ENCODE measurements at regions not wholly inside any gene's neighbourhood (a gene's known extent, or its start where the extent isn't known, plus 50 kb on each side); places are given as distances from the start of the nearest gene placed in this dataset.
"Not testable (repeated sequence)": the region's sequence is repeated elsewhere in the genome, so short reads cannot be mapped to it uniquely, and the experiment has no call there.

DNA sequence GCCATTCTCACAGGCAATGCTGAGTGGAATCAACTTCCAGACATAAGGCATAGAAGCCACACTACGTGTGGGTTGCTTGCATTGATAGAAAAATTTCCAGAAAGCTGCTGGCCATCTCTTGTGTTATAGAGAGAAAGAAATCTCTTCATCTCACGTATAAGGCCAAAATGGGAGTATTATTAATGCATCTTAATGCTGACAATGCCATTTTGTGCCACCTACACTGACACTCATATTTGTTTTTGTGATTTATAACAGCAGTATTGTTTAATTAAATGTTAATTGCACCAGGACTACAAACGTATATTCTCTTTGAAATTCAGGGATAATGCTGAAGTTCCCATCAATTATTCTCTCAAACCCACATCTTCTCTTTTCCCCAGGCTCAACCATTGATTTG, 56.1 kb upstream of the TMEM132D start:
- no peak for DNase-seq (ENCODE audit: low spot score)

DNA sequence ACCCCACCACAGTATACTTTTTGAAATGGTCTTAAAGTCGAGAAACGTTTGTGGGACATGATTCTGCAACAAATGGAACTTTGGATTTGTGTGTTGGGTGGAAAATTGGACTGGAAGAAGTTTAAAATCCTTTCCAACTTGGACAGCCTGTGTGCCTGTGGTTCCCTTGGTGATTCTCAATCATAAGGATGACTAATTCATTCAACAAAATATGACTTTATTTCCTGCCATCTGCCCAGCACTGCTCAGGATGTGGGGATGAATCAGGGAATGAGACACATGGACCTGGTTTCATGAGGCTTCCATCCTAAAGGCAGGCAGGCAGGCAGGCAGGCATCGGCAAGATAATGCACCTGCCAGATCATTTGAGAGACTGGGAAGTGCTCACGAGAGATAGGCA, 57.3 kb upstream of the TMEM132D start:
- DNase-seq (ENCODE audit: low spot score), result no peak

DNA sequence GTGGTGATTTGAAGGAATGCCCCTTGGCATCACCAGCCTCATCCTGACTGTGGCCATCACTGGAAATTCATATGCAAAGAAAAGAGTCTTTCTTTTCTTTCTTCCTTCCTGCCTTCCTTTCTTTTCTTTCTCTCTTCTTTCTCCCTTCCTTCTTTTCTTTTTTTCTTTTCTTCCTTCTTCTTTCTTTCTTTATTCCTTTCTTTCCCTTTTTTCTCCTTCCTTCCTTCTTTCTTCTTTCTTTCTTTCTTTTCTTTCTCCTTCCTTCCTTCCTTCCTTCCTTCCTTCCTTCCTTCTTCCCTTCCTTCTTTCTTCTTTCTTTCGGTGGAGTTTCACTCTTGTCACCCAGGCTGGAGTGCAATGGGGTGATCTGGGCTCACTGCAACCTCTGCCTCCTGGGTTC, 58.0 kb upstream of the TMEM132D start:
- no peak for DNase-seq (ENCODE audit: low spot score)

DNA sequence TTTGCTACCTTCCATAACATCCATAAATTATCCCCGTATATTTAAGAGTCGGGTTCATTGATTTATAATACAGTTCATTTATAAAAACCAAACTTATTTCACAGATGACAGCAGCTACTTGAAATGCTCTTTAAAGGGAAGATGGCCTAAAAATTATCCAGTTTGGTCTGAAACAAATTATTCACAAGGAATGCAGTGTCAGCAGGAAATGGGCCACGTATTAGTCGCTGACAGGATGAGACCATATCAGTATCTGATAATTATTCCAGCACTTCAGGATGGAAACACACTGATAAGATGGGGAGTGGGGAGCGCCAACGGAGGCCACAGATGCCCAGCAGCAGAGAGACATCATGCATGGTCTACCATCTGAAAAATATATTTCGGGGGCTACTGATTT, 60.5 kb upstream of the TMEM132D start:
- DNase-seq (ENCODE audit: low spot score), result no peak

DNA sequence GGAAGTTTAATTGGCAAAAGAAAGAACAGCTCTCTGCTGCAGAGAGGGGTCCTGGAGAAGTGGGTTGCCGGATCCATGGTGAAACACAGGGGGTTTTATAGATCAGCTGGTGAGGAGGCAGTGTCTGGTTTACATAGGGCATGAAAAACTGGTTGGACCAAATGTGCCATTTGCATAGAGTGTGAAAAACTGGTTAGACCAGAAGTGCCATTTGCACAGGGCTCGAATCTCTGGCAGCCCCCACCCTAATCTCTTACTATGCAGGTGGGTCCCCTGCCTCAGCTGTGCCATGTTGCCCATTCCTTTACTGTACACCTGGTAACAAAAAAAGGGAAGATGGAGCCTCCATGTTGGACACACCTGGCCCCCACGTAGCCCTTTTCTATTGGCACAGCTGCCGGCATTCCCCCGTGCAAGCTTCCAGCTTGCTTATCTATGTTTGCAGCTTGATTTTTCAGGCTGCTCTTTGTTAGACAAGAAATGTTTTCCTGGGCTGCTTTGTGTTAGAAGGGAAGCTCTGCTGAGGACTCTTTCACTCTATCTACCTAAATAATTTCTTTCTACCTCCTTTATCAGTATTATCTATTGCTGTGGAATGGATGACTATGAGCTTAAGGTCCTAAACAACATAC, 61.1 kb upstream of the TMEM132D start:
- DNase-seq (ENCODE audit: low spot score), result no peak

DNA sequence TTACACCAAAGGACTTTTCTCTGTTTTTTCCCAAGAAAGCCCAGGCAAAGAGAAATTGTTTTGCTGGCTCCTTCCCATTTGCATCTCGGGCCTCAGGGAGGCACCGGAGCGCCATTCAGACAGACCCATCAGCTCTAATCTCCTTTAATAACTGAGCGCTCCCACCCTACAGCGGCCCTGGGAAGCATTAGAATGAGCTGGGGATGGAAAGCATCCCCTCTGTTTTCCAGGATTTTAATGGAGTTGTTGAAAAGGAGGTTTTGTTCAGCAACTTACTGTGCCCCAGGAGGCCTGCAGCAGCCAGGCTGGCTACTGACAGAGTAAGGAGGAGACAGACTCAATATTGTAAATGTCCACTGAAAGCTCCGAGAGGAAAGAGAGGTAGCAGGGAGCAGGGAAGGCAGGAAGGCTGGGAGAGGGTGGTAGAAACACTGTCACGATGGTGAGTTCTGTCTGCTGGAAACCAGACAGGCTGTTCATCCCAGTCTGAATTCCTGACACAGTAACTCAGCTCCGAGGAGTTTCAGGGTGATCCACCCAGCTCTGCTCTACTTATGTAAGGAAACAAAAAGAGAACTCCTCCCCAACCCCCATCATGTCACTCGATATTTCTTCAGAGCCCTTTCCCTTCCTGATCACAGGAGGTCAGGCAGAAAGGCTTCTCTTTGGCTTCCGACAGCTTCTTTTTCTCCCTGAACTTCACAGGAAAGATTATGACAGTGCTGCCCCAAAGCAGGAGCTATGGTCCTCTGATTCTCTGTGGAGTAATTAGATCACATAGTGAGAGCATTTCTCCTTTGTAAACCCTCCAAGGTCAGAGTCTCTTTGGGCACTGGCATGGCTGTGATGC, 62.5 kb upstream of the TMEM132D start:
- no peak for DNase-seq (ENCODE audit: low spot score)

DNA sequence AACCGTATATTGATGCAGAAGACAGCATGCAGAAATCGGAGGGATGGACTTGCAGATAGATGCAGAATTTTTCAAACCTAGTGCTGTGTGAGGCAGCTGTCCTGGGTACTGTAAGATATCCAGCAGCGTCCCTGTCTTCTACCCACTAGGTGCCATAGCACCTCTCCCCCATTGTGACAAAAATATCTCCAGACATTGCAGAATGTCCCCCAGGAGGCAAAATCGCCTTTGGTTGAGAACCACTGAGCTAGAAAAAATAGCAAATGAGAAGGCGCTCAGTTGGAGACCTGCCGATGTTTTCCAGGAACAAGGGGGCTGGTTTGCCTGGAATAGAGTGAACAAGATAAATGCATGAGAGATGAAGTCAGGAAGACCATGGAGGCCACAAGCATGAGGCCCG, 67.9 kb upstream of the TMEM132D start:
- DNase-seq (ENCODE audit: low spot score), result no peak

DNA sequence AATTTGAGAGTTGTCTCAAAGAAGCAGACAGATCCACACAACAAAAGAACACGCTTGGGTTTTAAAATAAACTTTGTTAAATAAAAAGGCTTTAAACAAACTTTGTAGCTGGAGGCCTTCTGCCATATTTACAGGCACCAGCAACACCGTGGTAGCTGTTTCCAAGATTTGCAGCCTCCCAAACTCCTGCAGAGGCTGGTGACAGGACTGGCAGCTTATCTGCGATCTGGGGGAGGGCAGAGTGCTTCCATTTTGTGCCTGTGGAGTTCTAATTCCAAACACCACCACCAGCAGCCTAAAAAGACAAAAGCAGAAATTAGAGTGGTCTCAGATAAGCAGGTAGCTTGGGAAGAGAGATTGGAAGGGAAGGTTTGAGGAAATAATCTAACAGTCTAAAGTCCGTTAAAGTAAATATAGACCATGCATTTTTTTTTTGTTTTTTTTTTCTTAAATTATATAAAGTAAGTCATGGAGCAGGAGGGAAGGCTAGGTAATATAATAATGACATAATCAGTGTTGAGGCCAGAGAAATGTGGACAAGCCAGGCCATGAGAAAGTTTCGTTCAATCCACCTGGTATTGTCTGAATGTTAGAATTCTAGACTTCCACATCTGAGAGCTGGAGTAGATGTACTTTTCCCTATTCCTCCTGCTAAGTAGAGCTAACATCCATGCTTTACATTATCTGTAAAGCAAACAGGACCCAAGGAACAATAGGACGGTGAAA, 69.6 kb upstream of the TMEM132D start:
- DNase-seq (ENCODE audit: low spot score), result no peak

DNA sequence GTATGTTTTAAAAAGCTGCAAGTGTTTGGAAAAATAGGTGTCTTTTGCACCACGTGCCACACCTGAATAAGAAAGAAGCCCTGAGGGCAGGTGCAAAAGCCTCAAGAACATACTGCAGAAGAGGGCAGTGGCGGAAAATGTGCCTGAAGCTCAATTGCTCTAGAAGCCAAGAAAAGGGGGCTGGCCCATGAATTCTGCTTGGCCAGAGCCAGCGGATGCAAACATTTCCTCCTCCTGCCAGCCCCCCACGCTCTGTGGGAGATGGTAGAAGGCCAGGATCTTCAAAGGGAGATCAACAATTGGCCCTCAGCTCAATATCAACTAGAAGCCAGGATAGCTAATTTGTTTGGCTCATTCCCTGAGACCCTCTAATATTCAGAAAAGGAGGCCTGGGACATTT, 80.3 kb upstream of the TMEM132D start:
- no peak for DNase-seq (ENCODE audit: low spot score)

DNA sequence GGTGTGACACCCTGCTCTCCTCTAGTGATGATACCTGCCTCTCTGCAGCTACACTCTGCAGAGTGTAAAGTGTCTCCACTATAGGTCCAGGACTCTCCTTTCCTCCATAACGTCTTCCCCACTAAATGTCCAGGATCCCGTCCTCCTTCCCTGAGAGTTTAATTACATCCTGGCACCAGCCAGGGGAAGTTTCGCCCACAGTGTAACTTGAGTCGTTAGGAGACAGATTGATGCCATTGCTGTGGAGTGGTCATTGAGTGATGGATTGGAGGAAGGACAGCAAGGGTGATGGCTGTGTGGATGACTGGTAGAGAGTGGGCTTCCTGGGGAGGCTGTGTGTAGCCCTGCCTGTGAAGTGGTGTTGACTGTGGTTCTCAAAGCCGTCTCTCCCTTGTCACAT, 84.0 kb upstream of the TMEM132D start:
- DNase-seq (ENCODE audit: low spot score), result no peak

DNA sequence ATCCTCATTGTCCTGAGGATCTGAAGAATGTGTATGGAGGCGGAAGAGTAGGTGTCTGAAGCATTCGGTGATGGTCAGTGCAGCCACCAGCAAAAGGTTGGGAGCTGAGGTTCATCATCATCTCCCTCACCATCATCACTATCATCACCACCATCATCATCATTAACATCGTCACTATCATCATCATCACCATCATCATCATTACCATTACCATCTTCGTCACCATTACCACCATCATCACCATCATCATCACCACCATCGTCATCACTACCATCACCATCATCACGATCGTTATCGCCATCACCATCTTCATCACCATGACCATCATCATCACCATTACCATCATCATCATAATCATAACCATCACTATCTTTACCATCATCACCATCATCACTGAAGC, 90.8 kb upstream of the TMEM132D start:
- no peak for DNase-seq (ENCODE audit: low spot score)

DNA sequence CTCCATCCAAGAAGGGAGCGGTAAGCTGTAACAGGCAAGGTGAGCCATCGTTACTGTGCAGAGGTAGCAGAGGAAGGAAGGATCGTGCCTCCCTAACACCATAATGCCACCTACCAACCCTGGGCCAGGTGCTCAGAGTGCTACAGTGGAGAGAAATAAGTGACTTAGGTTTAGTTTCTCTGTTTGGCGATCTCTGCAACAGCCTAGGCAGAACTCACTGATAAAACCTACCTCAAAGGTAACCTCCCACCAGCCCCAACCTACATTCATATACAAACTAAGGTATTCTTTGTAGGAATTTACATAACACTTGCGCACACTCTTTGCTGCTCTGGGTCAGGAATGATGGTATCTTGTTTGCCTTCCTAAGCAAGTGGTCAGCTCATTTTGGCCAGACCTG, 93.4 kb upstream of the TMEM132D start:
- DNase-seq (ENCODE audit: low spot score), result no peak

DNA sequence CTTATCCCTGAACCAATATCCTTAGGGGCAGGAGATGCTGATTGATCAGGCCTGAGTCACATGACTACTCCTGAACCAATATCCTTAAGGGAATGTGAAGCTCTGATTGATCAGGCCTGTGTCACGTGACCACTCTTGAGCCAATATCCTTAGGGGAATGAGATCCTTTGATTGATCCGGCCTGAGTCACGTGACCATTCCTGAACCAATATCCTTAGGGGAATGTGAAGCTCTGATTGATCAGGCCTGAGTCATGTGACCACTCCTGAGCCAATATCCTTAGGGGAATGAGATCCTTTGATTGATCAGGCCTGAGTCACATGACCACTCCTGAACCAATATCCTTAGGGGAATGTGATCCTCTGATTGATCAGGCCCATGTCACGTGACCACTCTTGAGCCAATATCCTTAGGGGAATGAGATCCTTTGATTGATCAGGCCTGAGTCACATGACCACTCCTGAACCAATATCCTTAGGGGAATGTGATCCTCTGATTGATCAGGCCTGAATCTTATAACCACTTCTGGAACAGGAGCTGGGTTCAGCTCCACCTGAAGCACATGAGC, 100.6 kb upstream of the TMEM132D start:
- DNase-seq (ENCODE audit: low spot score), result not testable (repeated sequence)

DNA sequence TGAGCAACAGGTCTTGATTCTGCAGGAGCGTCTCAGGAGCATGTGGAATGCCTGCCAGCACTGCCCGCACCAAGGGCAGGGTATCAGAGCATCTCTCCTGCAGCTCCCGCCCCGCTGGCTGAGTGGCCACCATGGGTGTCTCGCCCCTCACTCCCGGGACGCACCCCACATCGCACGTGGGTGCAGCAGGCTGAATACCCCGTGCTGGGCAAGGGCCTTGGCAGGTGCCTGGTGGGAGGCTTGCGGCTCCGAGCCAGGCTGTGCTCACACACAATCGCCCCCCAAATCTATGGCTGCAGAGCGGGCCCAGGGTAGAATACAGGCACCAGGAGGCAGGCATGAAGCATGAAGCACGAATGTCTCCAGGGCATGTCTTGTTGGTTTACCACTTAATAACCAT, 103.9 kb upstream of the TMEM132D start:
- no peak for DNase-seq (ENCODE audit: low spot score)

DNA sequence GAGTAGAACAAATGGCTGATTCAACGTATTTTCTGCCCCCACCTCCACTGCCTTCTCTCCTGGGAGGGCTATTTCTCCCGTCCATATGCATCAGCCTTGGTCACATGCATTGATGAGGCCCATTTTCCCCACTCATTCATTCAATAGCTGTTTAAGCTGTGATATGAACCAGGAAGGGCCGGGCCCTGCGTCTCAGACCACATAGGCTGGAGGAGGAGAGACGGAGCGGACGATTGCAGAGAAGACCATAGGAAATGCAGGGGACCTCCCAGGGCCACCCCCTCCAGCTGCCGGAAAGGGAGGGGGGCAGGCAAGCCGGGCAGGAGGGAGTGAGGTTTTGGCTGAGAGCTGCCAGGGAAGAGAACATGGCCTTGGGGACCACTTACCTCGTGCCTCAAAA, 104.4 kb upstream of the TMEM132D start:
- no peak for DNase-seq (ENCODE audit: low spot score)

DNA sequence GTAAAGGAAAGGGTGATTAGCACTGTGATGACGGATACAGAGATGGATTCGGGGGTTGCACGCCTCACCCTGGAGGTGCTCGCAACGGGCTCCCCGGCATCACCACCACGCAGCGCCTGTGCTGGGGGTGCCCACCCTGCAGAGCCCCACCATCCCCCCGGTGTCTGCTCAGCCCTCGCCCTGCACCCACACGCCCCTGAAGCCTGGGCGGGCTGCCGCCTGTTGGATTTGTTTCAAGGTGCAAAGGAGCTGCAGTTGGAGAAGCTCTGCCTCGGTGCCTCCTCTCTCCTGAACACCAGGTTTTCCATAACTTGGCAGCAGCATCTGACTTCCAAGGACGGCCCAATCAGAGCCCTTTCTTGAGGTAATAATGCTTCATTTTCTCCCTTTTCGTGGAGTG, 106.1 kb upstream of the TMEM132D start:
- DNase-seq (ENCODE audit: low spot score), result no peak

DNA sequence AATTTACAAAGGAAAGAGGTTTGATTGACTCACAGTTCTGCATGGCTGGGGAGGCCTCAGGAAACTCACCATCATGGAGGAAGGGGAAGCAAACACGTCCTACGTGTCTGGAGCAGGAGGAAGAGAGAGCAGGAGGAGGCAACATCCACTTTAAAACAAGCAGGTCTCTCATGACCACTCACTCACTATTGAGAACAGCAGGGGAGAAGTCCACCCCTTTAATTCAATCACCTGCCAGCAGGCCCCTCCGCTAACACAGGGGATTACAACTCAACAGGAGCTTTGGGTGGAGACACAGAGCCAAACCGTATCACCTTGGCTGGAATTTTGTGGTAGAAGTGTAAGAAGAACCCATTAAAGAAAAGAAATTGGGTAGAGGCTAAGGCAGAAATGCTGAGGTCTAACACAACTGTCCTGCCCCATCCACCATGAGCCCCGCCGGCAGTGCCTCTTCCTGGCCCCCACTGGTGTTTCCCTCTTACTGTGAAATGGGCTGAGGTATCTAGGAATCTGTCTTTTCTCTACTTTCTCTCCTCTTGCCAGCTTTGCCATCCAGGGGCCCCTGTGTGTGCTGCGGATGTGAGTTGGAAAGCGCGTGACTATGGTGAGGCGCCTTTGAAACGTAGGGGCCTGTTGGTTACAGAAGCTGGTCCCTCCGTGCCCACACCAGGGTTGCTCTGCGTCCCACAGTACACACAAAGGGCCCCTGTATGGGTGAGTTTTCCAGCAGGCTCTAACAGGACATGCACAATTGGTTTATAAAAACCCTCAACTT, 108.0 kb upstream of the TMEM132D start:
- DNase-seq (ENCODE audit: low spot score), result no peak

DNA sequence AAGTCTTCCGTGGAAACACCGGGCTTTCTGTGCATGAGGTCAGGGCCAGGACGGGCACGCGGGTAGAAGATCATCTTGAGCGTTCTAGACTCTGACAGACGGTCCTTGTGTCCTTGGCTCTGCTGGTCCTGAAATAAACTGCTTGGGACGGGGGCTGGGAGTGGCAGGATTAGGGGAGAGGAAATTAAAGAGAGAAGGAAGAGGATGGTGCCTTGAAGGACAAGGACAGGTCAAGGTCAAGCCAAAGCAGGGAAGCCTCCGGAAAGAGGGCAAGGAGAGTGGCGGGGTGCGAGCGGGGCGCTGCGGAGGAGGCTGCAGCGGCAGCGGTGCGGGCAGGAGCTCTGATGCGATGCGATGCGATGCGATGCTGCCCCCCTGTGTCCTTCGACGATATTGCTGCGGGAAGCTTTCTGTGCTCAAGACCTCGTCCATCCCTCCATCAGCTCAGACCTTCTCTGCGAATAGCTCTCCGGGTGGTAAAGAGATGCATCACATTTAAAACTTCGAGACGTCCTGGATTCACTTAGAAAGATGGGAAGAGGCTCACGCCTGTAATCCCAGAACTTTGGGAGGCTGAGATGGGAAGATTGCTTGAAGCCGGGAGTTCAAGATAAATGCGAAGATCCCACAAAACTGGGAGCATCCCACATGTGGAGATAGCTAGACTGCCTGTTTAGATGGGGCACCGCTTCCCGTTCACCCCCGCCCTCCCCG, 110.1 kb upstream of the TMEM132D start:
- peak; percentile 87 for DNase-seq (ENCODE audit: low spot score)

DNA sequence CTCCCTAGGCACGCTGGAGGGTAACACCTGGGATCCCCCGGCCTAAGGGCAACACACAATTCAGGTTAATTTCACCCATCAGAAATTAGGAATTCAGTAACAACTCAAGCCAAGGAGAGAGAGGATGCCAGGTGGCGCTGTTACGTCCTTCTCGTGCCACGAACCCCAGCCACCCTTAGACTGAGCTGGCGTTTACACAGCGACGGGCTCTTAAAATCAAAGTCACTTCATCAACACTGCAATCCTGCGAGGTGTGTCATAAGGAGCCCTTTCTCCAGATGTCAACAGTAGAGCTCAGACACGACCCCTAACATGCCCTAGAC, 110.6 kb upstream of the TMEM132D start:
- peak; percentile 58 for DNase-seq (ENCODE audit: low spot score)

DNA sequence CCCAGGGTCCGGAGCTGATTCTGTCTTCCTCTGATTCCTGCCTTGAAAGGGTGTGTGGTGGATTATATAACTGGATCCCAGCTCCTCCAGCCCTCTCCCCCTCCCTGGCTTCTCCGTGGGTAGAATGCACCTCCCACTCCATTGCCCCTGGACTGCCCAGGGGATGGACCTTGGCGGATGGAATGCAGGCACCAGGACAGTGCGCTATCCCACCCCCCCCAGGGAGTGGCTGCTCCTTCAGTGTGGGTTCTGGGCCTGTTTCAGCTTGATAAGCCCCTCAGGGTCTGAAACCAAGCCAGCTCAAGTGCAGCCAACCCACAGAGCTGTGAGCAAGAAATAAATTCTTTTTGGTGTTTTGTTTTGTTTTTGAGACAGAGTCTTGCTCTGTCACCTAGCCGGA, 112.4 kb upstream of the TMEM132D start:
- no peak for DNase-seq (ENCODE audit: low spot score)

DNA sequence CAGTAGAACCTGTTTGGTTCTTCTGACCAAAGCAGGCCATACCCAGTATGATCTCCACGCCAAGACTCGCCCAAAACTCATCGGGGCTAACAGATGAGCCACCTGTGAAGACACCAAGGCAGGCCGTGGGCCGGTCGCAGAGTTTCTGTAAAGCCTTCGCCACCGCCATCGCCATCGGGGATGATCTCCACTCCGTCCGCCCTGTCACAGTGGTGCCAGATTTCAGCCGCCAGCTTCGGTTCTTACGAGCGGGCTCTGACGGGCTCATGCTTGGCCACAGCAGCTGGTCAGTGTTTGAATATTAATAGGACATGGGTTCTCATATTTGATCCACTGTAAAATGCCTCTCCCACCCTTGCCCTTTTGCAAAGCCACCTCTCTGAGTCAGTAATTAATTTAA, 113.2 kb upstream of the TMEM132D start:
- DNase-seq (ENCODE audit: low spot score), result no peak
